ENCODE measurements at regions not wholly inside any gene's neighbourhood (a gene's known extent, or its start where the extent isn't known, plus 50 kb on each side); places are given as distances from the start of the nearest gene placed in this dataset.

DNA sequence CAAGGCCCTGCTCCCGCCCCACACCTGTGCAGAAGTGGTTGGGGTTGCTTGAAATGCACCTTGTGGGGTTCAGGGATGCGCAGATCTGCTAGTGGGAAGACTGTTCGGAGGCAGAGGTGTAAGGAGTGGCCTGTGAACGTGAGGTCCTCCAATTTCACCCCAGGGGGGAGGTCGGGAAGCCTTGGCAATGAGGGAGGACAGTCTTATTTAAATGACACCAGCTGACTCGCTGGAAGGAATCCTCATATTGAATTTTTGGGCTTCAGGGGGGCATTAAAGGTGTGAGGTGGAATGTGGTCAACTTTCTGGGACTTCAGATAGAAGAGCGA, 218.8 kb upstream of the CELF2 start:
- no peak for ATAC-seq
- no peak for TF ChIP-seq RARB (CRISPR knock-in tag; IDR thresholded peaks at IDR 0.05)
- TF ChIP-seq ARNTL (CRISPR knock-in tag; IDR thresholded peaks at IDR 0.05; ENCODE audit: borderline replicate concordance, low read depth), result no peak

DNA sequence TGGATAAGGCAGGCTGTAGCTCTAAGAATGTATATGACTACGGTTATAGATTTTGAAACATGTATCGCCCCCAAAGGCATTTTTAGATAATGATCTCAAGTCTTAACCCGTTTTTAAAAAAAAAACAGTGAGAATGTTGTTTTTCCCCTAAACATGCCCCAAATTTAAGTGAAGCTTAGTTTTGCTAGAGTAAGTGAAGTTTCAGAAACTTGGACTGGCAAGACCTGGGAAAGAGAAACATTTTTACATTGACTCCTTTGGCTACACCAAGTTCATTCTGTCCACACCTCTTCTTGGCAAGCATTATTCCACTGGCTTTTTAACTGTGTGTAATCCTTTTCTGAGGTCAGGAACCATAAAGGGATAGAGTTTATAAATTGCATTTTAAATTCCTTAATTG, 216.7 kb upstream of the CELF2 start:
- ATAC-seq, result no peak
- TF ChIP-seq ISL1 (CRISPR knock-in tag; IDR thresholded peaks at IDR 0.05) (no peak), GLIS3 (CRISPR knock-in tag; IDR thresholded peaks at IDR 0.05) (no peak), PPARA (CRISPR knock-in tag; IDR thresholded peaks at IDR 0.05; ENCODE audit: borderline replicate concordance) (no peak), SNAI2 (CRISPR knock-in tag; IDR thresholded peaks at IDR 0.05) (no peak), ZNF8 (CRISPR knock-in tag; IDR thresholded peaks at IDR 0.05) (no peak), BACH2 (CRISPR knock-in tag; IDR thresholded peaks at IDR 0.05; ENCODE audit: borderline replicate concordance) (no peak), TCF4 (CRISPR knock-in tag; IDR thresholded peaks at IDR 0.05; ENCODE audit: borderline replicate concordance) (no peak), TOX (CRISPR knock-in tag; IDR thresholded peaks at IDR 0.05; ENCODE audit: borderline replicate concordance) (no peak), ZC3H10 (CRISPR knock-in tag; IDR thresholded peaks at IDR 0.05) (no peak), ARNTL (CRISPR knock-in tag; IDR thresholded peaks at IDR 0.05; ENCODE audit: borderline replicate concordance, low read depth) (no peak), CSDC2 (CRISPR knock-in tag; IDR thresholded peaks at IDR 0.05) (no peak), OSR1 (CRISPR knock-in tag; IDR thresholded peaks at IDR 0.05) (no peak), ESRRG (CRISPR knock-in tag; IDR thresholded peaks at IDR 0.05) (no peak)
- TF ChIP-seq, protein P1, sequence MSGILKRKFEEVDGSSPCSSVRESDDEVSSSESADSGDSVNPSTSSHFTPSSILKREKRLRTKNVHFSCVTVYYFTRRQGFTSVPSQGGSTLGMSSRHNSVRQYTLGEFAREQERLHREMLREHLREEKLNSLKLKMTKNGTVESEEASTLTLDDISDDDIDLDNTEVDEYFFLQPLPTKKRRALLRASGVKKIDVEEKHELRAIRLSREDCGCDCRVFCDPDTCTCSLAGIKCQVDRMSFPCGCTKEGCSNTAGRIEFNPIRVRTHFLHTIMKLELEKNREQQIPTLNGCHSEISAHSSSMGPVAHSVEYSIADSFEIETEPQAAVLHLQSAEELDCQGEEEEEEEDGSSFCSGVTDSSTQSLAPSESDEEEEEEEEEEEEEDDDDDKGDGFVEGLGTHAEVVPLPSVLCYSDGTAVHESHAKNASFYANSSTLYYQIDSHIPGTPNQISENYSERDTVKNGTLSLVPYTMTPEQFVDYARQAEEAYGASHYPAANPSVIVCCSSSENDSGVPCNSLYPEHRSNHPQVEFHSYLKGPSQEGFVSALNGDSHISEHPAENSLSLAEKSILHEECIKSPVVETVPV (CRISPR knock-in tag; IDR thresholded peaks at IDR 0.05), result no peak
- TF ChIP-seq, protein P2, sequence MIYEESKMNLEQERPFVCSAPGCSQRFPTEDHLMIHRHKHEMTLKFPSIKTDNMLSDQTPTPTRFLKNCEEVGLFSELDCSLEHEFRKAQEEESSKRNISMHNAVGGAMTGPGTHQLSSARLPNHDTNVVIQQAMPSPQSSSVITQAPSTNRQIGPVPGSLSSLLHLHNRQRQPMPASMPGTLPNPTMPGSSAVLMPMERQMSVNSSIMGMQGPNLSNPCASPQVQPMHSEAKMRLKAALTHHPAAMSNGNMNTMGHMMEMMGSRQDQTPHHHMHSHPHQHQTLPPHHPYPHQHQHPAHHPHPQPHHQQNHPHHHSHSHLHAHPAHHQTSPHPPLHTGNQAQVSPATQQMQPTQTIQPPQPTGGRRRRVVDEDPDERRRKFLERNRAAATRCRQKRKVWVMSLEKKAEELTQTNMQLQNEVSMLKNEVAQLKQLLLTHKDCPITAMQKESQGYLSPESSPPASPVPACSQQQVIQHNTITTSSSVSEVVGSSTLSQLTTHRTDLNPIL (CRISPR knock-in tag; IDR thresholded peaks at IDR 0.05; ENCODE audit: low read depth), result no peak
- TF ChIP-seq, protein P3, sequence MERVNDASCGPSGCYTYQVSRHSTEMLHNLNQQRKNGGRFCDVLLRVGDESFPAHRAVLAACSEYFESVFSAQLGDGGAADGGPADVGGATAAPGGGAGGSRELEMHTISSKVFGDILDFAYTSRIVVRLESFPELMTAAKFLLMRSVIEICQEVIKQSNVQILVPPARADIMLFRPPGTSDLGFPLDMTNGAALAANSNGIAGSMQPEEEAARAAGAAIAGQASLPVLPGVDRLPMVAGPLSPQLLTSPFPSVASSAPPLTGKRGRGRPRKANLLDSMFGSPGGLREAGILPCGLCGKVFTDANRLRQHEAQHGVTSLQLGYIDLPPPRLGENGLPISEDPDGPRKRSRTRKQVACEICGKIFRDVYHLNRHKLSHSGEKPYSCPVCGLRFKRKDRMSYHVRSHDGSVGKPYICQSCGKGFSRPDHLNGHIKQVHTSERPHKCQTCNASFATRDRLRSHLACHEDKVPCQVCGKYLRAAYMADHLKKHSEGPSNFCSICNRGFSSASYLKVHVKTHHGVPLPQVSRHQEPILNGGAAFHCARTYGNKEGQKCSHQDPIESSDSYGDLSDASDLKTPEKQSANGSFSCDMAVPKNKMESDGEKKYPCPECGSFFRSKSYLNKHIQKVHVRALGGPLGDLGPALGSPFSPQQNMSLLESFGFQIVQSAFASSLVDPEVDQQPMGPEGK (CRISPR knock-in tag; IDR thresholded peaks at IDR 0.05; ENCODE audit: borderline replicate concordance), result no peak
- TF ChIP-seq, protein P4, sequence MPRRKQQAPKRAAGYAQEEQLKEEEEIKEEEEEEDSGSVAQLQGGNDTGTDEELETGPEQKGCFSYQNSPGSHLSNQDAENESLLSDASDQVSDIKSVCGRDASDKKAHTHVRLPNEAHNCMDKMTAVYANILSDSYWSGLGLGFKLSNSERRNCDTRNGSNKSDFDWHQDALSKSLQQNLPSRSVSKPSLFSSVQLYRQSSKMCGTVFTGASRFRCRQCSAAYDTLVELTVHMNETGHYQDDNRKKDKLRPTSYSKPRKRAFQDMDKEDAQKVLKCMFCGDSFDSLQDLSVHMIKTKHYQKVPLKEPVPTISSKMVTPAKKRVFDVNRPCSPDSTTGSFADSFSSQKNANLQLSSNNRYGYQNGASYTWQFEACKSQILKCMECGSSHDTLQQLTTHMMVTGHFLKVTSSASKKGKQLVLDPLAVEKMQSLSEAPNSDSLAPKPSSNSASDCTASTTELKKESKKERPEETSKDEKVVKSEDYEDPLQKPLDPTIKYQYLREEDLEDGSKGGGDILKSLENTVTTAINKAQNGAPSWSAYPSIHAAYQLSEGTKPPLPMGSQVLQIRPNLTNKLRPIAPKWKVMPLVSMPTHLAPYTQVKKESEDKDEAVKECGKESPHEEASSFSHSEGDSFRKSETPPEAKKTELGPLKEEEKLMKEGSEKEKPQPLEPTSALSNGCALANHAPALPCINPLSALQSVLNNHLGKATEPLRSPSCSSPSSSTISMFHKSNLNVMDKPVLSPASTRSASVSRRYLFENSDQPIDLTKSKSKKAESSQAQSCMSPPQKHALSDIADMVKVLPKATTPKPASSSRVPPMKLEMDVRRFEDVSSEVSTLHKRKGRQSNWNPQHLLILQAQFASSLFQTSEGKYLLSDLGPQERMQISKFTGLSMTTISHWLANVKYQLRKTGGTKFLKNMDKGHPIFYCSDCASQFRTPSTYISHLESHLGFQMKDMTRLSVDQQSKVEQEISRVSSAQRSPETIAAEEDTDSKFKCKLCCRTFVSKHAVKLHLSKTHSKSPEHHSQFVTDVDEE (CRISPR knock-in tag; IDR thresholded peaks at IDR 0.05), result no peak

DNA sequence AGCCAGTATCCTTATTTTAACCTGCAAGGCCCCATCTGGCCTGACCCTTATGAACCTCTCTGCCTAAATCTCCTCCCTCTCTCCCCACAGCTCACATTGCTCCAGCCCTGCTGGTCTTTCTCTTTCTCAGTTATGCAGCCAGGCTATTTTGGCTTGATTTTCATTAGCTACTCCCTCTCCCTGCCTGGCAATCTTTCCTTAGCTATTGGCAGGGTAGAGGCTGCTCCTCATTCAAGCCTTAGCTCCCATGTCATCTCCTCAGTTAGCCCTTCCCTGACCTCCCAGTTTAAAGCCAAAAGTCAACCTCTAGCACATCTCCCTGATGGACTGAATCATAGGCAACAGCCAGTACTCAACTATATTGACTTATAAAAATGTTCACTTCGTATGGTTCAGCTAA, 214.4 kb upstream of the CELF2 start:
- ATAC-seq, result no peak
- TF ChIP-seq, protein P5, sequence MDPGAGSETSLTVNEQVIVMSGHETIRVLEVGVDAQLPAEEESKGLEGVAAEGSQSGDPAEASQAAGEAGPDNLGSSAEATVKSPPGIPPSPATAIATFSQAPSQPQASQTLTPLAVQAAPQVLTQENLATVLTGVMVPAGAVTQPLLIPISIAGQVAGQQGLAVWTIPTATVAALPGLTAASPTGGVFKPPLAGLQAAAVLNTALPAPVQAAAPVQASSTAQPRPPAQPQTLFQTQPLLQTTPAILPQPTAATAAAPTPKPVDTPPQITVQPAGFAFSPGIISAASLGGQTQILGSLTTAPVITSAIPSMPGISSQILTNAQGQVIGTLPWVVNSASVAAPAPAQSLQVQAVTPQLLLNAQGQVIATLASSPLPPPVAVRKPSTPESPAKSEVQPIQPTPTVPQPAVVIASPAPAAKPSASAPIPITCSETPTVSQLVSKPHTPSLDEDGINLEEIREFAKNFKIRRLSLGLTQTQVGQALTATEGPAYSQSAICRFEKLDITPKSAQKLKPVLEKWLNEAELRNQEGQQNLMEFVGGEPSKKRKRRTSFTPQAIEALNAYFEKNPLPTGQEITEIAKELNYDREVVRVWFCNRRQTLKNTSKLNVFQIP (CRISPR knock-in tag; IDR thresholded peaks at IDR 0.05; ENCODE audit: borderline replicate concordance, low read depth), result no peak
- TF ChIP-seq RARB (CRISPR knock-in tag; IDR thresholded peaks at IDR 0.05) (no peak), PPARA (CRISPR knock-in tag; IDR thresholded peaks at IDR 0.05; ENCODE audit: borderline replicate concordance) (no peak), GLIS3 (CRISPR knock-in tag; IDR thresholded peaks at IDR 0.05) (no peak)
- TF ChIP-seq, protein P4 (CRISPR knock-in tag; IDR thresholded peaks at IDR 0.05), result no peak
